H9 (cell line): ENCODE measurements at regions not wholly inside any gene's neighbourhood (a gene's known extent, or its start where the extent isn't known, plus 50 kb on each side); places are given as distances from the start of the nearest gene placed in this dataset.
"Not testable (repeated sequence)": the region's sequence is repeated elsewhere in the genome, so short reads cannot be mapped to it uniquely, and the experiment has no call there.

Experiments
- DNase-seq: peaks from one replicate; pipeline ENCODE4 v3.0.0-alpha.2; 2017
- H2AFZ ChIP-seq: one replicate; pipeline ENCODE4 v1.6.1; 2013; ENCODE audit warnings: mild to moderate bottlenecking, low read length, control low read depth, moderate library complexity
- H2AK5ac ChIP-seq: 2 replicates; pipeline ENCODE4 v1.6.1; 2013; ENCODE audit warnings: low read length, control low read depth, mixed read lengths; ENCODE audit not compliant: insufficient read length
- H2BK120ac ChIP-seq: one replicate; pipeline ENCODE4 v1.6.1; 2013; ENCODE audit warnings: low read depth, mild to moderate bottlenecking, low read length, control low read depth, inconsistent platforms; ENCODE audit not compliant: poor library complexity, severe bottlenecking
- H2BK12ac ChIP-seq: 2 replicates; pipeline ENCODE4 v1.6.1; 2013; ENCODE audit warnings: low read length, control low read depth, mixed read lengths, low read depth; ENCODE audit not compliant: insufficient read length
- H2BK15ac ChIP-seq: 2 replicates; pipeline ENCODE4 v1.6.1; 2013; ENCODE audit warnings: low read depth, low read length, control low read depth
- H2BK20ac ChIP-seq: one replicate; pipeline ENCODE4 v1.6.1; 2013; ENCODE audit warnings: low read depth, mild to moderate bottlenecking, low read length, control low read depth, inconsistent platforms; ENCODE audit not compliant: poor library complexity, severe bottlenecking
- H2BK5ac ChIP-seq: 2 replicates; pipeline ENCODE4 v1.6.1; 2013; ENCODE audit warnings: low read length, control low read depth, mixed read lengths; ENCODE audit not compliant: insufficient read length
- H3K14ac ChIP-seq: 2 replicates; pipeline ENCODE4 v1.6.1; 2013; ENCODE audit warnings: low read length, control low read depth; ENCODE audit not compliant: insufficient read depth
- H3K18ac ChIP-seq: 2 replicates; pipeline ENCODE4 v1.6.1; 2013; ENCODE audit warnings: low read depth, mild to moderate bottlenecking, mixed read lengths, low read length, control low read depth; ENCODE audit not compliant: insufficient read length
- H3K23ac ChIP-seq: 2 replicates; pipeline ENCODE4 v1.6.1; 2013; ENCODE audit warnings: low read length, control low read depth, mixed read lengths, low read depth; ENCODE audit not compliant: insufficient read length
- H3K23me2 ChIP-seq: 2 replicates; pipeline ENCODE4 v1.6.1; 2013; ENCODE audit warnings: low read depth, mild to moderate bottlenecking, mixed read lengths, low read length, control low read depth; ENCODE audit not compliant: insufficient read length, poor library complexity, severe bottlenecking
- H3K27ac ChIP-seq: 2 replicates; pipeline ENCODE4 v1.5.1; 2013; ENCODE audit warnings: low read length, control low read depth, mixed read lengths, low read depth; ENCODE audit not compliant: insufficient read length
- H3K27me3 ChIP-seq: 2 replicates; pipeline ENCODE4 v1.6.1; 2013; ENCODE audit warnings: low read length, control low read depth, inconsistent platforms; ENCODE audit not compliant: insufficient read depth
- H3K4ac ChIP-seq: 2 replicates; pipeline ENCODE4 v1.6.1; 2013; ENCODE audit warnings: low read depth, mild to moderate bottlenecking, control low read depth, inconsistent platforms, low read length, moderate library complexity
- H3K4me1 ChIP-seq: 2 replicates; pipeline ENCODE4 v1.6.1; 2013; ENCODE audit warnings: low read length, control low read depth, inconsistent platforms; ENCODE audit not compliant: insufficient read depth
- H3K4me2 ChIP-seq: 2 replicates; pipeline ENCODE4 v1.6.1; 2013; ENCODE audit warnings: low read length, control low read depth, mixed read lengths; ENCODE audit not compliant: insufficient read length, insufficient read depth
- H3K56ac ChIP-seq: 2 replicates; pipeline ENCODE4 v1.6.1; 2013; ENCODE audit warnings: low read depth, mild to moderate bottlenecking, mixed read lengths, low read length, control low read depth; ENCODE audit not compliant: insufficient read length
- H3K79me1 ChIP-seq: 2 replicates; pipeline ENCODE4 v1.6.1; 2013; ENCODE audit warnings: low read depth, mild to moderate bottlenecking, moderate library complexity, low read length, control low read depth, inconsistent platforms; ENCODE audit not compliant: insufficient read depth, poor library complexity, severe bottlenecking
- H3K79me2 ChIP-seq: 2 replicates; pipeline ENCODE4 v1.6.1; 2013; ENCODE audit warnings: low read length, control low read depth, inconsistent platforms; ENCODE audit not compliant: insufficient read depth
- H3K9ac ChIP-seq: 2 replicates; pipeline ENCODE4 v1.6.1; 2013; ENCODE audit warnings: low read length, control low read depth, mixed read lengths; ENCODE audit not compliant: insufficient read length; ENCODE audit errors: extremely low read depth
- H3K9me3 ChIP-seq: one replicate; pipeline ENCODE4 v1.6.1; 2013; ENCODE audit warnings: low read depth, low read length, inconsistent platforms; ENCODE audit not compliant: control insufficient read depth
- H3T11ph ChIP-seq: one replicate; pipeline ENCODE4 v1.6.1; 2013; ENCODE audit warnings: mild to moderate bottlenecking, low read length, control low read depth, inconsistent platforms
- H4K20me1 ChIP-seq: one replicate; pipeline ENCODE4 v1.6.1; 2013; ENCODE audit not compliant: control insufficient read depth, insufficient read length, insufficient read depth
- H4K5ac ChIP-seq: 2 replicates; pipeline ENCODE4 v1.6.1; 2013; ENCODE audit warnings: low read depth, mild to moderate bottlenecking, mixed read lengths, low read length, control low read depth; ENCODE audit not compliant: insufficient read length
- H4K8ac ChIP-seq: replicated peaks from 2 replicates; pipeline ENCODE4 v1.6.1; 2013; ENCODE audit warnings: low read length, control low read depth, mixed read lengths, low read depth; ENCODE audit not compliant: insufficient read length
- H4K91ac ChIP-seq: 2 replicates; pipeline ENCODE4 v1.6.1; 2013; ENCODE audit warnings: low read depth, mild to moderate bottlenecking, moderate library complexity, mixed read lengths, low read length, control low read depth; ENCODE audit not compliant: insufficient read length
- H3K27ac Mint-ChIP-seq, 3 experiments: 2 replicates in 2 of 3; 3 replicates in 1 of 3; pipeline ENCODE4 v1.8.0; 2020 to 2021; ENCODE audit warnings: mixed read lengths in 3 of 3, mild to moderate bottlenecking in 1 of 3, moderate library complexity in 1 of 3
- H3K27me3 Mint-ChIP-seq: 2 replicates; pipeline ENCODE4 v1.8.0; 2021; ENCODE audit warnings: low read depth, mild to moderate bottlenecking, moderate library complexity, mixed read lengths
- H3K36me3 Mint-ChIP-seq, 3 experiments: 2 replicates in 2 of 3; 3 replicates in 1 of 3; pipeline ENCODE4 v1.8.0; 2020 to 2021; ENCODE audit warnings: low read depth in 3 of 3, mixed read lengths in 3 of 3; ENCODE audit not compliant: insufficient read depth in 1 of 3
- H3K4me1 Mint-ChIP-seq, 2 experiments: 2 replicates each; pipeline ENCODE4 v1.8.0; 2020; ENCODE audit warnings: mixed read lengths in 2 of 2
- H3K4me3 Mint-ChIP-seq, 2 experiments: 2 replicates in 1 of 2; 3 replicates in 1 of 2; pipeline ENCODE4 v1.8.0; 2020 to 2021; ENCODE audit warnings: mild to moderate bottlenecking in 2 of 2, mixed read lengths in 2 of 2, moderate library complexity in 1 of 2
- H3K9me3 Mint-ChIP-seq, 2 experiments: 2 replicates in 1 of 2; 3 replicates in 1 of 2; pipeline ENCODE4 v1.8.0; 2020; ENCODE audit warnings: mild to moderate bottlenecking in 2 of 2, mixed read lengths in 2 of 2, moderate library complexity in 1 of 2
- WGBS: extraction: QIAGEN DNeasy Blood & Tissue Kit; methylation state at CpG from one replicate; pipeline ENCODE4 v1.1.7; 2013; ENCODE audit warnings: missing lambda C conversion rate, low lambda C conversion rate, mixed read lengths; ENCODE audit not compliant: insufficient read length; ENCODE audit errors: extremely low coverage; 5-methylcytosine and 5-hydroxymethylcytosine counted together
- TF ChIP-seq, protein P1 (sequence below): fragments of 200-600 bp; sonication (generic); conservative IDR thresholded peaks from 3 replicates; pipeline ENCODE4 v1.8.0; 2021; ENCODE audit warnings: antibody characterized with exemption, mild to moderate bottlenecking

DNA sequence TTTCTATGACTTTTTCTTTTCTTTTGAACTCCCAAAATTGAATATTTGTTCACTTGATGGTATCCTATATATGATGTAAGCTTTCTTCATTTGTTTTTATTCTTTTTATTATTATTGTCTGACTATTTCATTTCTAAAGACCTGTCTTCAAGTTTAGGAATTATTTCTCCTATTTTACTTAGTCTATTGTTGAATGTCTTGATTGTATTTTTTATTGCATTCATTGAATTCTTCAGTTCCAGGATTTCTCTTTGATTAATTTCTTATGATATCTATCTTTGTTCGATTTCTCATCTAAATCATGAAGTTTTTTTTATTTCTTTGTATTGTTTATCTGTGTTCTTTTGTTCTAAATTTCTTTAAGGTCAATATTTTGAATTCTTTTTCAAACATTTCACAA lies 238.8 kb downstream of the TTC6 start:
- H3K4me1 Mint-ChIP-seq: no peaks in the 10 kb centered on the region
- H3K27me3 Mint-ChIP-seq: no peaks in the 10 kb centered on the region; the same call in 1 of the 2 replicates
- H3K23me2 ChIP-seq: no peaks in the 10 kb centered on the region
- TF ChIP-seq, protein P1, sequence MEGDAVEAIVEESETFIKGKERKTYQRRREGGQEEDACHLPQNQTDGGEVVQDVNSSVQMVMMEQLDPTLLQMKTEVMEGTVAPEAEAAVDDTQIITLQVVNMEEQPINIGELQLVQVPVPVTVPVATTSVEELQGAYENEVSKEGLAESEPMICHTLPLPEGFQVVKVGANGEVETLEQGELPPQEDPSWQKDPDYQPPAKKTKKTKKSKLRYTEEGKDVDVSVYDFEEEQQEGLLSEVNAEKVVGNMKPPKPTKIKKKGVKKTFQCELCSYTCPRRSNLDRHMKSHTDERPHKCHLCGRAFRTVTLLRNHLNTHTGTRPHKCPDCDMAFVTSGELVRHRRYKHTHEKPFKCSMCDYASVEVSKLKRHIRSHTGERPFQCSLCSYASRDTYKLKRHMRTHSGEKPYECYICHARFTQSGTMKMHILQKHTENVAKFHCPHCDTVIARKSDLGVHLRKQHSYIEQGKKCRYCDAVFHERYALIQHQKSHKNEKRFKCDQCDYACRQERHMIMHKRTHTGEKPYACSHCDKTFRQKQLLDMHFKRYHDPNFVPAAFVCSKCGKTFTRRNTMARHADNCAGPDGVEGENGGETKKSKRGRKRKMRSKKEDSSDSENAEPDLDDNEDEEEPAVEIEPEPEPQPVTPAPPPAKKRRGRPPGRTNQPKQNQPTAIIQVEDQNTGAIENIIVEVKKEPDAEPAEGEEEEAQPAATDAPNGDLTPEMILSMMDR: no peak
- no peak overlapping the region for H2BK20ac ChIP-seq
- no peaks in the 10 kb centered on the region for H3K4me1 ChIP-seq
- no peaks in the 10 kb centered on the region for H4K20me1 ChIP-seq
- no peak overlapping the region for H3K23ac ChIP-seq
- no peak overlapping the region for H3K14ac ChIP-seq
- H3K27ac ChIP-seq: no peak overlapping the region
- H3K79me2 ChIP-seq: no peaks in the 10 kb centered on the region
- H3K36me3 Mint-ChIP-seq: peaks cover 0 to 23% (median 0%) of the 10 kb centered on the region in 3 experiments; a peak in 2 of 7 replicates
- H3T11ph ChIP-seq: no peak overlapping the region
- H2AFZ ChIP-seq: no peak overlapping the region
- no peak overlapping the region for H3K4me2 ChIP-seq
- peaks cover 36 to 39% of the 10 kb centered on the region in 2 experiments for H3K9me3 Mint-ChIP-seq
- DNase-seq: no peak
- no peak overlapping the region for H3K27ac Mint-ChIP-seq
- H3K4ac ChIP-seq: no peak overlapping the region
- no peak overlapping the region for H4K8ac ChIP-seq
- H2AK5ac ChIP-seq: no peak overlapping the region
- H3K27me3 ChIP-seq: no peaks in the 10 kb centered on the region
- H2BK12ac ChIP-seq: no peak overlapping the region
- H3K9ac ChIP-seq: no peak overlapping the region
- no peak overlapping the region for H2BK120ac ChIP-seq
- H2BK5ac ChIP-seq: no peak overlapping the region
- no peaks in the 10 kb centered on the region for H3K9me3 ChIP-seq
- no peak overlapping the region for H3K56ac ChIP-seq
- no peak overlapping the region for H2BK15ac ChIP-seq
- no peak overlapping the region for H4K5ac ChIP-seq
- H3K79me1 ChIP-seq: no peaks in the 10 kb centered on the region
- H4K91ac ChIP-seq: no peak overlapping the region
- H3K18ac ChIP-seq: no peak overlapping the region
- no peak overlapping the region for H3K4me3 Mint-ChIP-seq
- no CpG with 5 or more reads among the region's 1 CpG for WGBS

DNA sequence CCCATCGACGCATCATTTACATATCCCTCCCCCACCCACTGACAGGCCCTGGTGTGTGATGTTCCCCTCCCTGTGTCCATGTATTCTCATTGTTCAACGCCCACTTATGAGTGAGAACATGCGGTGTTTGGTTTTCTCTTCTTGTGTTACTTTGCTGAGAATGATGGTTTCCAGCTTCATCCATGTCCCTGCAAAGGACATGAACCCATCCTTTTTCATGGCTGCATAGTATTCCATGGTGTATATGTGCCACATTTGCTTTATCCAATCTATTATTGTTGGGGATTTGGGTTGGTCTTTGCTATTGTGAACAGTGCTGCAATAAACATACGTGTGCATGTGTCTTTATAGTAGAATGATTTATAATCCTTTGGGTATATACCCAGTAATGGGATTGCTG lies 243.3 kb downstream of the TTC6 start:
- not testable (repeated sequence) for H3K9me3 ChIP-seq, H2AK5ac ChIP-seq

More for the DNA sequence above, 243.3 kb downstream of the TTC6 start:
- H2BK20ac ChIP-seq, H3K4me1 ChIP-seq, H3K9ac ChIP-seq, H3K18ac ChIP-seq, H3K4ac ChIP-seq, H3K79me2 ChIP-seq, H2BK5ac ChIP-seq, H3K56ac ChIP-seq, H3K4me1 Mint-ChIP-seq, H2AFZ ChIP-seq, H3T11ph ChIP-seq, H4K91ac ChIP-seq, H3K27ac ChIP-seq, DNase-seq, H3K14ac ChIP-seq, H3K27me3 Mint-ChIP-seq, H3K27ac Mint-ChIP-seq, H3K4me2 ChIP-seq, H3K27me3 ChIP-seq, H2BK15ac ChIP-seq, H3K4me3 Mint-ChIP-seq, H2BK120ac ChIP-seq, H3K23me2 ChIP-seq, H3K79me1 ChIP-seq, H3K23ac ChIP-seq, H3K36me3 Mint-ChIP-seq, H2BK12ac ChIP-seq, H4K20me1 ChIP-seq, H4K8ac ChIP-seq, H4K5ac ChIP-seq: not testable (repeated sequence)
- peaks cover 13 to 18% of the 10 kb centered on the region in 2 experiments for H3K9me3 Mint-ChIP-seq
- WGBS: no CpG with 5 or more reads among the region's 5 CpGs
